LNCaP clone FGC (cell line): ENCODE measurements at regions not wholly inside any gene's neighbourhood (a gene's known extent, or its start where the extent isn't known, plus 50 kb on each side); places are given as distances from the start of the nearest gene placed in this dataset.

Experiments
- DNase-seq: peaks from one replicate; pipeline ENCODE4 v3.0.0-alpha.2; 2011; ENCODE audit warnings: low read depth
- H3K4me3 ChIP-seq: 2 replicates; pipeline ENCODE4 v1.5.1; 2011; ENCODE audit warnings: mild to moderate bottlenecking, low read depth, low read length, control low read depth
- TF ChIP-seq, protein P1 (sequence below): IDR thresholded peaks from 2 replicates; pipeline ENCODE4 v1.5.1; 2012; ENCODE audit warnings: mild to moderate bottlenecking; ENCODE audit not compliant: control insufficient read depth, insufficient read depth; ENCODE audit errors: extremely low read depth

DNA sequence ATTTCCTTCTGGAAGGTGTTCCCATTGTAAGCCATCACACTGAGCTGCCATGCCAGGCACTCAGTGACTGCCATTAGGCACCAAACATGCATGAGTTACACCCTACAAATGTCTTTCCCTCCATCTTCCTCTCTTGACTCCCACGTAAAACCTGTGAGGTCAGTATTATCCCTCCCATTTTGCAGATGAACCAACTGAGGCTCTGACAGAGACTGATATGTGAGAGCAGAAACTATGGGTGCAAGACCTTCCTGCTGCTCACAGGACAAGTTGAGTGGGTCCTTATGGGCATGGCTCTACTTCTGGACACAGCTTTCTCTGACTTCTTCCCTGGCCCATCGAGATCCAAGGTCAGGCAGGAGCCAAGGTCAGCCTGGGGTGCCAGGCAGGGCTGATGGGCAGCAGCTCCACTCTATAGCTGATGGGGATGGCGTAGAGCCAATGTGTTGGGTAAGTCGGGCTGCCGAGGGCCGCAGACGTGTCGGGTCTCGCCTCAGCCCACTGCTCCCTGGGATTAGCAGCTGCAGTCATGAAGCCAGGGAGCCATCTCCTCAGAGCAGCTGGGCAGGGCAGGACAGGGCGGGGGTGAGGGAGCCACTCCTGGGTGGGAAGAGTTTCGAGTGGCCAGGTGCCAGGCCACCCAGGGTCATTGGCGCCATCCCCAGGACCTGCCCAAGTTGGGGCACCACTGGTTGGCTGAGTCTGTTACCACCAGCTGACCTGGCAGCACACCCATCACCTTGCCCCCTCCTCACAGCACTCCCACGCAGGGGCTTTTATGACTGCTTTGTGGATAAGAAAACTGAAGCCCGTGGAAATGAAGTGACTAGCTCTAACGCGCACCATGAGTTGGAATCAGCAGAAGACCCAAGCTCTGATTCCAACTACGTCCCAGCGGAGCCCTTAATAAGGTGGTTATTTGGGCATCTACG is 117.8 kb upstream of the ZMIZ1 start:
- TF ChIP-seq, protein P1, sequence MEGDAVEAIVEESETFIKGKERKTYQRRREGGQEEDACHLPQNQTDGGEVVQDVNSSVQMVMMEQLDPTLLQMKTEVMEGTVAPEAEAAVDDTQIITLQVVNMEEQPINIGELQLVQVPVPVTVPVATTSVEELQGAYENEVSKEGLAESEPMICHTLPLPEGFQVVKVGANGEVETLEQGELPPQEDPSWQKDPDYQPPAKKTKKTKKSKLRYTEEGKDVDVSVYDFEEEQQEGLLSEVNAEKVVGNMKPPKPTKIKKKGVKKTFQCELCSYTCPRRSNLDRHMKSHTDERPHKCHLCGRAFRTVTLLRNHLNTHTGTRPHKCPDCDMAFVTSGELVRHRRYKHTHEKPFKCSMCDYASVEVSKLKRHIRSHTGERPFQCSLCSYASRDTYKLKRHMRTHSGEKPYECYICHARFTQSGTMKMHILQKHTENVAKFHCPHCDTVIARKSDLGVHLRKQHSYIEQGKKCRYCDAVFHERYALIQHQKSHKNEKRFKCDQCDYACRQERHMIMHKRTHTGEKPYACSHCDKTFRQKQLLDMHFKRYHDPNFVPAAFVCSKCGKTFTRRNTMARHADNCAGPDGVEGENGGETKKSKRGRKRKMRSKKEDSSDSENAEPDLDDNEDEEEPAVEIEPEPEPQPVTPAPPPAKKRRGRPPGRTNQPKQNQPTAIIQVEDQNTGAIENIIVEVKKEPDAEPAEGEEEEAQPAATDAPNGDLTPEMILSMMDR = no peak
- H3K4me3 ChIP-seq = no peak overlapping the region
- no peak for DNase-seq

DNA sequence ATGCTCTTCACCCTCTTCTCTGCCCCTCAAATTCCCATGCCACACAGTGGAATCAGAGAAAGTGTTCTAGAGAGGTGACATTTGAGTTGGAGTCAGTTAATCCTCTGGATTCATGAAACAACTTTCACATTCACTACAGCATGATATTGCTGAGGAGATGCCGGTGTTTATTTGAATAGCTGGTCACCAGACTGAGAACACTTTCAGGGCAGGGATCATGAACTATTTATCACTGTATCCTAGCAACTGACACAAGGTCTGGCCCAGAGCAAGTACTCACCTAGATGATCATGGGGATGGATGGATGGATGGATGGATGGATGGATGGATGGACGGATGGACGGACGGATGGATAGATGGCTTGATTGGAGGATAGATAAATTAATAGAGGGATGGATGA is 116.7 kb upstream of the ZMIZ1 start:
- no peak for DNase-seq
- TF ChIP-seq, protein P1 = no peak
- no peak overlapping the region for H3K4me3 ChIP-seq

DNA sequence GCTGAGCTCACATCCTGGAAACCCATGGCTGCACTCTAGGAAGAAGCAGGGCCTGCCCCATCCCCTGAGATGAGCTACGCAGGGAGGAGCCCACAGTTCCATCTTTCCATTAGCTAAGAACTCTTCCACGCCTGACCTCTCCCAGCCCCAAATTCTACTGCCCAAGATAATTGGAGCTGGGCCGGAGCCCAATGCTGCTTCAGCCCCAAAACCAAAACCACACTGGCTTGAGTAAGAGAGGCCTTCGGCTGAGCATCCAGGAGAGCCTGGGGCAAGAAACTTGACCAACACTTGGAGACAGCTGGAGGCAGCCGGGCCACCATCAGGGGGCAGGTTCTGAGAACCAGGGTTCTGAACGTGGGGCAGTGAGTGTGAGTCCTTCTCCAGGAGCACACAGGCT is 116.1 kb upstream of the ZMIZ1 start:
- no peak for DNase-seq

DNA sequence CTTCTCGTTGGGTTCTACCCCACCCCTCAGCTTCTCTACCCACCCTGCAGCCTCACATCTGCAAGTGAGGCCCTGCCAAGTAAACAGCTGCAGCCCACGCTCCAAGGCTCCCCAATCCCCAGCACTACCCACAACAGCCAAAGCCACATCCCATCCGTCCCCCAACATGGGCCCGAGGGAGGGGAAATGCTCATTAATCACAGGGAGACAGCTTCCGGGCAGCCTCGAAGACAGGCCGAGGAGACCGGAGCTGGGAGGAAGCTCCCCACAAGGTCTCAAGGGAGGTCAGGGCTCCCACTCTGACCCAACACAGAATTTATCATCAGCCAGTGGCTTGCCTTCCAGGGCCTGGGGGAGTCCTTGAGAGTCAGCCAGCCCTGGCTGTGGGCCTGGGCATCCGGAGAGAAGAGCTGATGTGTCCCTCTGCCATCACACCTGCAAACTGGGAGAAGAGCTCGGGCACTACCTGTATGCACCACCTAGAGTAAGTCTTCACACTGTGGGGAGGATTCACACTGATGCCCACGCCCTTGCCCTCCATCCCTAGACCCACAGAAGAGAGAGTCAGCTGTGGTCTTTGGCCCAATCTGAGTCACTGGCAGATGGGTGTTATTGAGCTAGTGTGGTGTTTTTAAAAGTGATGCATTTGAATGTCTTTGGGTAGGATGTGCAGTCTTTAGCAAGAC is 115.5 kb upstream of the ZMIZ1 start:
- TF ChIP-seq, protein P1 = no peak
- no peak for DNase-seq
- H3K4me3 ChIP-seq = no peak overlapping the region

More for the DNA sequence above, 116.1 kb upstream of the ZMIZ1 start:
- TF ChIP-seq, protein P1 = no peak
- H3K4me3 ChIP-seq = no peak overlapping the region

DNA sequence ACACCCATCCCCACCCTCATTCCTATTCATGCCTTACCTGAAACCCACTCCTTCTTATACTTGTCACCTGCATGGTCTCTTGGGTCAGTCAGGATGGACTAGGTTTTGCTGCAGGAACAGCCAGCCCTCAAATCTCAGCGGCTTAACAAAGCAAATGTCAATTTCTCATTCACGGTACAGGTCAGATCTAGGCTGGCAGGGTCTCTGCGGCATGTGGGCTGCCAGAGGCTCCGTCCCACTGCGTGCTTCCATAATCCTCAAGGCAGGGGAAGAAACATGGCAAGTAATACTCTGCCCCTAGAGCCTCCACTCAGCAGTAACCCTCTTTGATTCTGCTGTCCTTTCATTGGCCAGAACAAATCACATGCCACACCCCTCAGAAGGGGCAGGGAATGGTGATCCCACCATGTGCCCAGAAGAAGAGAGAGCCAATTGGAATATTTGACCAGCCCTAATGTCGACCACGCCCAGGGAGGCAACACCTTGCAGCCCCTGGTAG is 114.9 kb upstream of the ZMIZ1 start:
- H3K4me3 ChIP-seq = no peak overlapping the region
- no peak for DNase-seq

DNA sequence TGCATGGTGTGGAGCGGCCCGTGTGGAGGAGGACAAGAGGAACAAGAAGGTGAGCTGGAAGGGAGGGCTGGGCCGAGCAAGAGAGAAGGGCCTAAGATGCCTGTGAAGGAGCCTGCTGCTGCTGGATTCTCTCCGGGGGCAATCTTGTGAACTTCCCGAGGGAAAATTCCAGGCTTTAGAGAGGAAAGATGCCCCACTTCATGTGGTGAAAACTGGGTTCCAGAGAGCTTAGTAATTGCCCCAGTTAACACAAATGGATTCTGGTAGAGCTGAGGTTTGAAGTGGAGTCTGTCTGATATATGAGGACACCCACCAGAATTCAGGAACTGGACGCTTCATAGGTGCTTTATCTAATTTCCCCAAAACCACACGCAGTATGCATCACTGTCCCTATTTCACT is 114.1 kb upstream of the ZMIZ1 start:
- DNase-seq = no peak
- no peak overlapping the region for H3K4me3 ChIP-seq
- TF ChIP-seq, protein P1 = no peak

More for the DNA sequence above, 114.9 kb upstream of the ZMIZ1 start:
- TF ChIP-seq, protein P1 = no peak
